ENCODE measurements at regions not wholly inside any gene's neighbourhood (a gene's known extent, or its start where the extent isn't known, plus 50 kb on each side); places are given as distances from the start of the nearest gene placed in this dataset.
A peak's percentile ranks its signal among the peaks of the same experiment; 100 is the strongest.

- no peaks in the 10 kb centered on the region for H3K4me1 ChIP-seq
- H3K9me3 ChIP-seq: no peaks in the 10 kb centered on the region
- peak; percentile 51 for DNase-seq
- no peaks in the 10 kb centered on the region for H3K36me3 ChIP-seq (ENCODE audit: low read depth, missing control alignments)
- TF ChIP-seq CTCF (IDR thresholded peaks at IDR 0.05) (no peak), POLR2A (IDR thresholded peaks at IDR 0.05) (no peak)
- H3K27me3 ChIP-seq: no peaks in the 10 kb centered on the region
- H3K4me3 ChIP-seq: no peak overlapping the region
- intact Hi-C loops (cut with DNase I; ENCODE audit: low total_unique reads): no loop called here
- no peak overlapping the region for H3K27ac ChIP-seq
- 59 to 67% methylated on average over 4 of the region's 4 CpGs for WGBS, 2 donors
These were observed 228.2 kb upstream of the ZPLD1 start for GRCh38 chr3:102206511-102207031.

- no peaks in the 10 kb centered on the region for H3K27me3 ChIP-seq
- no peaks in the 10 kb centered on the region for H3K36me3 ChIP-seq (ENCODE audit: low read depth, missing control alignments)
- no peak for DNase-seq
- intact Hi-C loops (cut with DNase I; ENCODE audit: low total_unique reads): no loop called here
- no peak overlapping the region for H3K27ac ChIP-seq
- 78 to 88% methylated on average over 3 of the region's 3 CpGs for WGBS, 2 donors
- no peak overlapping the region for H3K4me3 ChIP-seq
- no peaks in the 10 kb centered on the region for H3K4me1 ChIP-seq
- TF ChIP-seq POLR2A (IDR thresholded peaks at IDR 0.05): no peak
- no peak for TF ChIP-seq CTCF (IDR thresholded peaks at IDR 0.05)
- H3K9me3 ChIP-seq: no peaks in the 10 kb centered on the region
These were observed 227.7 kb upstream of the ZPLD1 start for GRCh38 chr3:102207151-102207571.

GRCh38 chr3:102215166-102215565, 219.6 kb upstream of the ZPLD1 start:
- Histone ChIP-seq H3K4me3 (no peak overlapping the region), H3K4me1 (no peaks in the 10 kb centered on the region), H3K9me3 (no peaks in the 10 kb centered on the region), H3K27me3 (no peaks in the 10 kb centered on the region), H3K27ac (no peak overlapping the region), H3K36me3 (ENCODE audit: low read depth, missing control alignments) (no peaks in the 10 kb centered on the region)
- TF ChIP-seq POLR2A (IDR thresholded peaks at IDR 0.05) (no peak), CTCF (IDR thresholded peaks at IDR 0.05) (no peak)
- intact Hi-C loops (cut with DNase I; ENCODE audit: low total_unique reads): no loop called here
- DNase-seq: no peak
- 71 to 90% methylated on average over 2 of the region's 2 CpGs for WGBS, 2 donors

GRCh38 chr3:102223132-102223531, 211.7 kb upstream of the ZPLD1 start:
- no peak for DNase-seq
- 72 to 88% methylated on average over 10 of the region's 10 CpGs for WGBS, 2 donors
- Histone ChIP-seq H3K4me1 (no peaks in the 10 kb centered on the region), H3K27me3 (no peaks in the 10 kb centered on the region), H3K4me3 (no peak overlapping the region), H3K27ac (no peak overlapping the region), H3K36me3 (ENCODE audit: low read depth, missing control alignments) (no peaks in the 10 kb centered on the region), H3K9me3 (no peaks in the 10 kb centered on the region)
- TF ChIP-seq POLR2A (IDR thresholded peaks at IDR 0.05) (no peak), CTCF (IDR thresholded peaks at IDR 0.05) (no peak)
- intact Hi-C loops (cut with DNase I; ENCODE audit: low total_unique reads): loop anchor here (10.0 kb wide), 2 partner anchors 408 to 518 kb away; no protein-coding TSS in a partner anchor

GRCh38 chr3:102224171-102224570, 210.6 kb upstream of the ZPLD1 start:
- DNase-seq: no peak
- intact Hi-C loops (cut with DNase I; ENCODE audit: low total_unique reads): loop anchor here (10.0 kb wide), 2 partner anchors 409 to 519 kb away; no protein-coding TSS in a partner anchor
- H3K27me3 ChIP-seq: no peaks in the 10 kb centered on the region

More at GRCh38 chr3:102224171-102224570, 210.6 kb upstream of the ZPLD1 start:
- Histone ChIP-seq H3K4me3 (no peak overlapping the region), H3K36me3 (ENCODE audit: low read depth, missing control alignments) (no peaks in the 10 kb centered on the region), H3K4me1 (peaks cover 2% of the 10 kb centered on the region), H3K27ac (no peak overlapping the region), H3K9me3 (no peaks in the 10 kb centered on the region)
- peak in 2 of 3 experiments; percentile 11 to 13 for TF ChIP-seq CTCF (IDR thresholded peaks at IDR 0.05)
- no peak for TF ChIP-seq POLR2A (IDR thresholded peaks at IDR 0.05)
- WGBS, 2 donors: 87 to 97% methylated on average over 3 of the region's 3 CpGs
